ENCODE measurements at regions not wholly inside any gene's neighbourhood (a gene's known extent, or its start where the extent isn't known, plus 50 kb on each side); places are given as distances from the start of the nearest gene placed in this dataset.

- H3K27ac ChIP-seq, result no peak overlapping the region
- TF ChIP-seq ZFX (IDR thresholded peaks at IDR 0.05), result no peak
- TF ChIP-seq CTCF (conservative IDR thresholded peaks at IDR 0.05), result no peak
Measured at GRCh38 chr3:112736386-112736785, 95.4 kb upstream of the CCDC80 start.

GRCh38 chr3:112735926-112736325, 95.0 kb upstream of the CCDC80 start:
- no peak overlapping the region for H3K27ac ChIP-seq
- TF ChIP-seq CTCF (conservative IDR thresholded peaks at IDR 0.05), result no peak
- no peak for TF ChIP-seq ZFX (IDR thresholded peaks at IDR 0.05)

DNA sequence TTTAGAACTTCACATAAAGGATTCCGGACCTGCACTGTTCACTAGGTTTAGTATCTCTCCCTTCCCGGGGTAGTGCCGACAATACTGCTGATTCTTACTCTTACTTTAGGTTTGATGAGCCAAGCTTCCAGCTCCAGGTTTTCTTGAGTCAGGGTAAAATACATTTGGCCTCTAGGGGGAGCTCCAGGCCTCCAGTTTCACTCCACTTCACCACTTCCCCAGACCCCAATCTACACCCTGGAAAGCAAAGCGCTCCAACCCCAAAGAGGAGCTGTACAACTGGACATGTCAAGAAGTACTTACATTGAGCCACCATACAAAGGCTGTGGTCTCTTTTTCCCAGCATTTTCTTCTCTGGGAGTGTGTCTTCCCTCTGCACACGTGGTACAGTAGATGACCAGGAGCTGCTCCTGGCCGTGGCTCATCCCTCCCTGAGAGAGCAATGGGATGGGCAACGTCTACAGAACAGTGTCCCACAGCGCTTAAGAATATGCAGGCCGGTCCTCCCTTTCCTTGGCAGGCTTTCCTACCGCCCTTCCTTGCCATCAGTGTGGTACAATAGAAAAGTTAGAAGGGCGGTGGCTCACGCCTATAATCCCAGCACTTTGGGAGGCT, 93.9 kb upstream of the CCDC80 start:
- H3K27ac ChIP-seq, result no peak overlapping the region
- peak; percentile 84 for TF ChIP-seq CTCF (conservative IDR thresholded peaks at IDR 0.05)
- no peak for TF ChIP-seq ZFX (IDR thresholded peaks at IDR 0.05)

GRCh38 chr3:112734171-112734570, 93.2 kb upstream of the CCDC80 start:
- TF ChIP-seq ZFX (IDR thresholded peaks at IDR 0.05) (no peak), CTCF (conservative IDR thresholded peaks at IDR 0.05) (no peak)
- no peak overlapping the region for H3K27ac ChIP-seq

GRCh38 chr3:112730210-112730609, 89.3 kb upstream of the CCDC80 start:
- no peak for TF ChIP-seq CTCF (conservative IDR thresholded peaks at IDR 0.05)
- TF ChIP-seq ZFX (IDR thresholded peaks at IDR 0.05), result no peak
- no peak overlapping the region for H3K27ac ChIP-seq

DNA sequence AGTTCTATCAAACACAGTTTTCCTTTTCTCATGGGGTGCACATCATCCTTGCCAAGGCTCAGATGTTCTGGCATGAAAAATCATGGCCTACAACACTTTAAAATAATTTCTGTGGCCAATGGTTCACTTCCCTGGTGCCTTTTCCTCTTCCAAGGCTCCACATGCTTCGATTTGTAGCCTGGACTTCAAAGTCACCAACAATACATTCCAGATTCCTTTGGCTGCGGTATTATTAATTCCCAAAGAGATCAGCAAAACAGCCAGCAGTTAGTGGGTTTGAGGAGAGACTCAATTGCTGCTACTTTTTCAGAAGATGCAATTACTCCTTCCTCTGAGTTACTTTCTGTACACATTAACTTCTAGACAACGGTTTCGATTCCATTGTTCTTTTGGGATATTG, 80.3 kb upstream of the CCDC80 start:
- H3K27ac ChIP-seq, result no peak overlapping the region
- no peak for TF ChIP-seq ZFX (IDR thresholded peaks at IDR 0.05)
- TF ChIP-seq CTCF (conservative IDR thresholded peaks at IDR 0.05), result no peak

DNA sequence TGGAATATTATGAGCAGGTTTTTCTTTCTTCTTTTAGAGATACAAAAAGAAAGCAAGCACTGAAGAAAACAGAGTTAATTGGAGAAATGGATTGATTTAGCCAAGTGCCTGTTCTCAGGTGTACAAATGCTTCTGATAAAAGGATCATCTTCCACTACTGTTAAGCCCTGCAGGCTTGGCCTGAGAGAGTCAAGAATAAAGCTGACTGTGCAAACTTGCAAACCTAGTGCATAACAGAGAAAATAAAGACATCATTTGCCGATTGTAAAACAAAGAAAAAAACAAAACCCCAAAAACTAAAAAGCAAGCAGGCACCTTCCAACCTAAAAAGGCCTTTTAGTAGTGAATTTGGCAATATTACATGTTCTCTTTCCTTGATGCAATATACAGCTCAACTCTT, 78.0 kb upstream of the CCDC80 start:
- no peak for TF ChIP-seq CTCF (conservative IDR thresholded peaks at IDR 0.05)
- H3K27ac ChIP-seq, result no peak overlapping the region

Data from C4-2B (cell line).